Left ventricle myocardium inferior (tissue), 1 donor: ENCODE measurements at regions not wholly inside any gene's neighbourhood (a gene's known extent, or its start where the extent isn't known, plus 50 kb on each side); places are given as distances from the start of the nearest gene placed in this dataset.

Source experiments
- DNase-seq: peaks from one replicate; pipeline ENCODE4 v3.0.0-alpha.2; 2020
- H3K27ac ChIP-seq: fragments of 200-600 bp; replicated peaks from 2 replicates; pipeline ENCODE4 v1.8.0; 2021
- H3K27me3 ChIP-seq: fragments of 200-600 bp; 2 replicates; pipeline ENCODE4 v1.8.0; 2021; ENCODE audit warnings: low read depth
- H3K36me3 ChIP-seq: fragments of 200-600 bp; 2 replicates; pipeline ENCODE4 v1.8.0; 2021
- H3K4me1 ChIP-seq: fragments of 200-600 bp; 2 replicates; pipeline ENCODE4 v1.8.0; 2021
- H3K4me3 ChIP-seq: fragments of 200-600 bp; 2 replicates; pipeline ENCODE4 v1.8.0; 2021; ENCODE audit warnings: mild to moderate bottlenecking, moderate library complexity
- H3K9me3 ChIP-seq: fragments of 200-600 bp; replicated peaks from 2 replicates; pipeline ENCODE4 v1.8.0; 2021
- intact Hi-C: fragments of 100-400 bp; cut with micrococcal nuclease; formaldehyde crosslinking; loops from one replicate; pipeline ENCODE4 v1.11.0; 2022
- TF ChIP-seq, protein P1 (sequence below): fragments of 200-600 bp; IDR thresholded peaks from 2 replicates; pipeline ENCODE4 v1.8.0; 2021; ENCODE audit warnings: antibody characterized with exemption, mild to moderate bottlenecking, borderline replicate concordance
- donor health status: DM: no; HTN: yes; CAD: no; lungs with severe emphysema.

GRCh38 chr2:168338803-168339437 lies 91.5 kb upstream of the STK39 start:
- intact Hi-C loops, result no loop called here
- Histone ChIP-seq H3K9me3 (no peaks in the 10 kb centered on the region), H3K36me3 (no peaks in the 10 kb centered on the region), H3K4me3 (no peak overlapping the region), H3K27me3 (no peaks in the 10 kb centered on the region), H3K27ac (no peak overlapping the region), H3K4me1 (no peaks in the 10 kb centered on the region)
- TF ChIP-seq, protein P1, sequence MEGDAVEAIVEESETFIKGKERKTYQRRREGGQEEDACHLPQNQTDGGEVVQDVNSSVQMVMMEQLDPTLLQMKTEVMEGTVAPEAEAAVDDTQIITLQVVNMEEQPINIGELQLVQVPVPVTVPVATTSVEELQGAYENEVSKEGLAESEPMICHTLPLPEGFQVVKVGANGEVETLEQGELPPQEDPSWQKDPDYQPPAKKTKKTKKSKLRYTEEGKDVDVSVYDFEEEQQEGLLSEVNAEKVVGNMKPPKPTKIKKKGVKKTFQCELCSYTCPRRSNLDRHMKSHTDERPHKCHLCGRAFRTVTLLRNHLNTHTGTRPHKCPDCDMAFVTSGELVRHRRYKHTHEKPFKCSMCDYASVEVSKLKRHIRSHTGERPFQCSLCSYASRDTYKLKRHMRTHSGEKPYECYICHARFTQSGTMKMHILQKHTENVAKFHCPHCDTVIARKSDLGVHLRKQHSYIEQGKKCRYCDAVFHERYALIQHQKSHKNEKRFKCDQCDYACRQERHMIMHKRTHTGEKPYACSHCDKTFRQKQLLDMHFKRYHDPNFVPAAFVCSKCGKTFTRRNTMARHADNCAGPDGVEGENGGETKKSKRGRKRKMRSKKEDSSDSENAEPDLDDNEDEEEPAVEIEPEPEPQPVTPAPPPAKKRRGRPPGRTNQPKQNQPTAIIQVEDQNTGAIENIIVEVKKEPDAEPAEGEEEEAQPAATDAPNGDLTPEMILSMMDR, result no peak
- no peak for DNase-seq

DNA sequence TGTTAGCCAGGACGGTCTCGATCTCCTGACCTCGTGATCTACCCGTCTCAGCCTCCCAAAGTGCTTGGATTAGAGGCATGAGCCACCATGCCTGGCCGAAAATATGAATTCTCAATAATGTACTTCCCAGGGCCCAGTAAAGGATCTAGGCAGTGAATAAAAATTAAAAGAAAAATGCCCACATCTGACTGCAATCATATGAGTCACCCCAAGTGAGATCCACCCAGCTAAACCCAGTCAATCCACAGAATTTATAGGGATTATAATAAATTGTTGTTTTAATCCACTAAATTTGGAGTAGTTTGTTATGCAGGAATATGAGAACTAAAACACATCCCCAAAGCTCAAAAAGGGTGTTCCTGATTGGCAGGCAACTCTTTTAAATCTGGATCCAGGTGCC lies 93.5 kb upstream of the STK39 start:
- H3K4me3 ChIP-seq, result no peak overlapping the region
- H3K4me1 ChIP-seq, result no peaks in the 10 kb centered on the region
- H3K36me3 ChIP-seq, result no peaks in the 10 kb centered on the region
- intact Hi-C loops, result no loop called here
- no peaks in the 10 kb centered on the region for H3K27me3 ChIP-seq
- H3K27ac ChIP-seq, result no peak overlapping the region
- TF ChIP-seq, protein P1, result no peak
- no peaks in the 10 kb centered on the region for H3K9me3 ChIP-seq
- DNase-seq, result no peak

DNA sequence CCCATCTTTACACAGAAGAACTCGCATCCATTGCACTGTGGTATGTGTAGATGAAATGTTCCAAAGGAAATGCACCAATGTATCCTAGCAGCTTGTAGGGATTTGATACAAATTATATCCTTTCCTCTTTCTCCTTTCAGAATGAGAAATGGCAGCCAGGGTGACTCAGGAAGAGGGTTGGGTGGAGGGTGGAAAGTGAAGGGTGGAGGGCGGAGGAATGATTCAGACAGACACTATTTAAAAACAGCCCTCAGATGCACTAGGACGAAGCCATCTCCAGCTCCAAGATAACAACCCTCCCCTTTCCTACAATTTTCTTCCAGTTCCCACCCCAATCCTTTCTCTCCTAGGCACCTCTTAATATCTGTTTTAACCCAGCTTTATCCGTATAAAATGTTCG lies 96.2 kb upstream of the STK39 start:
- no peaks in the 10 kb centered on the region for H3K36me3 ChIP-seq
- no peak overlapping the region for H3K4me3 ChIP-seq
- H3K9me3 ChIP-seq, result no peaks in the 10 kb centered on the region
- H3K27ac ChIP-seq, result no peak overlapping the region
- H3K27me3 ChIP-seq, result no peaks in the 10 kb centered on the region
- DNase-seq, result no peak
- TF ChIP-seq, protein P1, result no peak
- peaks cover 6% of the 10 kb centered on the region for H3K4me1 ChIP-seq
- intact Hi-C loops, result no loop called here

DNA sequence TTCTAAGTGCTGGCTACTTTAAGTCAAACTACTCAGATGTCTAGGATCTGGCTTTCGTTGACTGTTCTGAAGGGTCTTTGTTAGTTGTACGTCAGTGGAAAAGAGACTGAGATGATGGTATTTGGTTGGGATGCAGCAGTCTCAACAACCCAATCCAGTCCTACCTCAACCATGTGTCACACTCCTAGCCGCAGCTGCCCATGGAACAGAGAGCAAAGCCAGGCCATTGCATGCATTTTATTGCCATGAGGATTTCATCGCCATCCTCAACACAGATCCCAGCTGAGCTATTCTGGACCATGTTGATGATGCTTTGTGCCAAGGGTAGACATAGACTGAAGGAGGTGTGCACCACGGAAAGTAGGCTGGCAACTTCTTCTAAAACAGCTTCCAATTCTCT lies 97.3 kb upstream of the STK39 start:
- Histone ChIP-seq H3K27me3 (no peaks in the 10 kb centered on the region), H3K36me3 (no peaks in the 10 kb centered on the region), H3K9me3 (no peaks in the 10 kb centered on the region), H3K4me1 (peaks cover 6% of the 10 kb centered on the region), H3K4me3 (no peak overlapping the region), H3K27ac (no peak overlapping the region)
- intact Hi-C loops, result loop anchor here (5.0 kb wide), 2 partner anchors 413 to 578 kb away; no protein-coding TSS in a partner anchor
- TF ChIP-seq, protein P1, result no peak
- DNase-seq, result no peak

- no peaks in the 10 kb centered on the region for H3K36me3 ChIP-seq
- no peak for DNase-seq
- TF ChIP-seq, protein P1, result no peak
- no peaks in the 10 kb centered on the region for H3K9me3 ChIP-seq
- H3K27me3 ChIP-seq, result no peaks in the 10 kb centered on the region
- peaks cover 6% of the 10 kb centered on the region for H3K4me1 ChIP-seq
- intact Hi-C loops, result loop anchor here (5.0 kb wide), 2 partner anchors 412 to 577 kb away; no protein-coding TSS in a partner anchor
- no peak overlapping the region for H3K27ac ChIP-seq
- H3K4me3 ChIP-seq, result no peak overlapping the region
These were observed 98.2 kb upstream of the STK39 start for GRCh38 chr2:168345601-168346000.
